ENCODE measurements at regions not wholly inside any gene's neighbourhood (a gene's known extent, or its start where the extent isn't known, plus 50 kb on each side); places are given as distances from the start of the nearest gene placed in this dataset.
A peak's percentile ranks its signal among the peaks of the same experiment; 100 is the strongest.
"Not testable (repeated sequence)": the region's sequence is repeated elsewhere in the genome, so short reads cannot be mapped to it uniquely, and the experiment has no call there.

DNA sequence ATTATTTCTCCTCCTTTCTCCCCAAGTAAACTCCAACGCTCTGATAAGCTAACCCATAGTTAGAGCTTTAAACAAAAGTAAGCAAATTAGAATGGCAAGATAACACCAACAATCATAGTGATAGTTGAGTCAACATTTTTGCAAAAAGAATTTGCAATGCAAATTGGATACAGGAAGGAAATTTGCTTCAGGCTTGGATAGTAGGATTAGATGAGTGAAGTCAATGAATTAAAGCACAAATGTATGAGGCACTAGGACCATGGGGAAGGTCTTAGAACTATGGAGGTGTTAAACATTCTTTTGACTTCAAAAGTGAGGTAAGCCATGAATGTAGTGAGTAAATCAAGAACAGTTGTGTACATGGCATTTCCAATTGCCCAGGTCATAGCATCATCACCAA, 289.8 kb upstream of the GRAMD2B start:
- DNase-seq = no peak

DNA sequence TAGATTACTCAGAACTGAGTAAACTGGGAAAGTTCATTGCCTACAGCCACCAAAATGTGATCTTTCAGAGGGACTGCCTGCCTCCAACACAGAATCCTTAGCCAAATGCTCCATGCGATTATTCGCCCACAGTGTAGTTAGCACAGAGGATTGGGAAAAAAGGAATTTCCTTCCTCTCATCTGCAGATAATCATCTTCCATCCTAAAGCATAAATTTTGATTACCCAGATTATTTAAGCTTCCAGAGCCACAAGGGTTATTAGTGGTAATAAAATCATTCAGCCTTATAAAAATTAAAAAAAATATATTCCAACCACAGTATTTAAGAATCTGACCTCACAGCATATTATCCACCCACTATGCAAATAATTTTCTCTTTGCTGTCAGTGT, 285.3 kb upstream of the GRAMD2B start:
- DNase-seq = peak; percentile 32

GRCh38 chr5:126138281-126138931, 284.8 kb upstream of the GRAMD2B start:
- DNase-seq = peak; percentile 28

GRCh38 chr5:126139086-126139485, 284.1 kb upstream of the GRAMD2B start:
- DNase-seq = no peak

DNA sequence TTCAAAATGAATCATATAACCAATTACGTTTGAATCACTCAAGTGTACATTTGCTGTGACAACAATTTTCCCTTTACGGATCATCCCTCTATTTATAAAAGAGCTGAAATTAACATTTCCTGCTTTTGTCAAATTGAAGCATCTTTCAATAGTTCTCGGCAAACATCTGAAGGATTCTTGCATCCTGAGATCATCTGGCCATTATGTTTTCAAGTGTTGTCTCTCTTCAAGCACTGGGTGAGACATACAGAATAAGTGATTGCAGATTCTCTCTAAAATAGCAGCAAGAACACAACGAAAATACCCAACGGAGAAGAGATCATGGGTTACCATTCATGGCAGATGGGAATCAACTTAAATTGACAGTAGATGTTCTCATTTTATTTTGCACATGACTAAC, 283.4 kb upstream of the GRAMD2B start:
- DNase-seq = no peak

DNA sequence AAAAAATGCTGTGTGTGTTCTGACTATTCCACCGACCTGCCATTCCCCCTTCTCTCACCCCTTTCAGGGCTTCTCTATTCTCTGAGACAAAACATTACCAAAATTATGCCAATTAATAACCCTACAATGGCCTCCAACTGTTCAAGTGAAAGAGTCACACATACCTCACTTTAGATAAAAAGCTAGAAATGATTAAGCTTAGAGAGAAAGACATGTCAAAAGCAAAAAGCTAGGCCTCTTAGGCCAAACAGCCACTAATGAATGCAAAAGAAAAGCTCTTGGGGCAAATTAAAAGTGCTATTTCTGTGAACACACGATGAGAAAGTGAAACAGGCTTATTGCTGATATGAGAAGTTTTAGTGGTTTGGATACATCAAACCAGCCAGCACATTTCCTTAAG, 279.6 kb upstream of the GRAMD2B start:
- no peak for DNase-seq

DNA sequence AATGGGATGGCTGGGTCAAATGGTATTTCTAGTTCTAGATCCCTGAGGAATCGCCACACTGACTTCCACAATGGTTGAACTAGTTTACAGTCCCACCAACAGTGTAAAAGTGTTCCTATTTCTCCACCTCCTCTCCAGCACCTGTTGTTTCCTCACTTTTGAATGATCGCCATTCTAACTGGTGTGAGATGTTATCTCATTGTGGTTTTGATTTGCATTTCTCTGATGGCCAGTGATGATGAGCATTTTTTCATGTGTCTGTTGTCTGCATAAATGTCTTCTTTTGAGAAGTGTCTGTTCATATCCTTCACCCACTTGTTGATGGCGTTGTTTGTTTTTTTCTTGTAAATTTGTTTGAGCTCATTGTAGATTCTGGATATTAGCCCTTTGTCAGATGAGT, 272.9 kb upstream of the GRAMD2B start:
- DNase-seq = not testable (repeated sequence)

GRCh38 chr5:126155298-126155697, 267.9 kb upstream of the GRAMD2B start:
- not testable (repeated sequence) for DNase-seq

- no peak for DNase-seq
These were observed 256.8 kb upstream of the GRAMD2B start for GRCh38 chr5:126166368-126166767.

GRCh38 chr5:126168785-126169184, 254.4 kb upstream of the GRAMD2B start:
- DNase-seq = no peak

DNA sequence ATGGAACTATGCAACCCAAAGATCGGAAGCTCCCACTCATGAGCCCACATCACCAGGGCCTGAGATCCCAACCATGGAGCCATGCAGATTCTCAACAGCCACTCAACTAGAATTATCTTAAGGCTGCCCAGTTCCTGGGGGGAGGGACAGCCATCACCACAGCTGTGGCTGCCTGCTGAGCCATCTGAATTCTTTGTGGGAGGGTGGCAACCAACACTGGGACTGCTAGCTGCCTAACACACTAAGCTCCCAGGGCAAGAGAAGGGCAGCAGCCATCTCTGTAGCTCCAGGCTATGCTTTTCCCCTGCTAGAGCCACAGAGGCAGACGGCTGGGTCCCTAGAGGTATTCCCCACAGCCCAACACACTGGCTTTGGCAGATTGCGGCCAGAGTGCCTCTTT, 251.3 kb upstream of the GRAMD2B start:
- no peak for DNase-seq

GRCh38 chr5:126172812-126173211, 250.4 kb upstream of the GRAMD2B start:
- no peak for DNase-seq

- DNase-seq = peak; percentile 78
These were observed 244.7 kb upstream of the GRAMD2B start for GRCh38 chr5:126178521-126178920.

DNA sequence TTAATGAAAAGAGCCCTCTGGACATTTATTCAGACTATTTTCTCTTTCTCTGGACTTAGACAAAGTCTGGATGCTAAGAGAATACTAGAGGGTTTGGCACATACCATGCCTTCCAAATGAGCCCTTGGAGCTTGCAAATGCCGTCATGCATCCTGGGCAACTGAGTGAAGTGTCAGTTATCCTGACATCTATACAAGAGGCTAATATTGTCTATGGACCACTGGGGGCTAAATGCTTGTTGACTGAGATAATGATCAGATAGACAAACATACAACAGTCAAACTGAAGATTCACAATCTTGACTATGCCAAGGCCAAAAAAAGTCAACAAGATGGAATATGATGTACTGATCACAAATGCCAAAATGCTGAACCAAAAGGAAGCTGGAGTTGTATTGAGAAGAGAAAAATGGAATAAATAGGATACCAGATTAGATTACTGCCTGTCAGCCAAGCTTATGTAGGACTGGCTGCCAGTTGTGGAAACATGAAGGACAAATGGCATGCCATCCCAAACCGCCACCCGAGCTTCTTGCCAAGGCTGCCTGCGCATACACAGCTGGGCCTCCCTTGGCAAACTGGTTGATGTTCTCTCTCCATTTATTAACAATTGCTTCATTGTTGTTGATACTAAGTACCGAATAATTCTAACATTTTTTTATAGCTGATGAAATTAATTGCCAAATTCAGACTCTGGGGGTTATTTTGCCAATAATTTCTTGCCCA, 240.1 kb upstream of the GRAMD2B start:
- DNase-seq = peak; percentile 69

DNA sequence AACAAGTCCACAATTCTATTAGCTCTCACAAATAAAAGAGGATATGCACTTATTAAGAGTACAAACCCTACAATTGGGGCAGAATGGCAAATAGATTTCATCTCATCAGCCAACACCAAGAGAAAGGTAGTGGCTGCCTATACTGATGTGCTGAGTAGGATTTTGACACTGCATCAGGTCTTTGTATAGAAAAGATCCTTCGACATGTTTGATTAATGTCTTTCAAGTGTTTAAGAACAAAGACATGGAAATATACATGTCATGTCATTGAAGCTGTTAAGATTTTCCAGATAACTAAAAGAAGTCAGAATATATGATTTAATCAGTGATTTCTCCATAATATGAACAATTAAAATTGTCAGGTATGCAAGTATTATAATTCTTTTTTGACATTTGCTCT, 238.7 kb upstream of the GRAMD2B start:
- DNase-seq = no peak

DNA sequence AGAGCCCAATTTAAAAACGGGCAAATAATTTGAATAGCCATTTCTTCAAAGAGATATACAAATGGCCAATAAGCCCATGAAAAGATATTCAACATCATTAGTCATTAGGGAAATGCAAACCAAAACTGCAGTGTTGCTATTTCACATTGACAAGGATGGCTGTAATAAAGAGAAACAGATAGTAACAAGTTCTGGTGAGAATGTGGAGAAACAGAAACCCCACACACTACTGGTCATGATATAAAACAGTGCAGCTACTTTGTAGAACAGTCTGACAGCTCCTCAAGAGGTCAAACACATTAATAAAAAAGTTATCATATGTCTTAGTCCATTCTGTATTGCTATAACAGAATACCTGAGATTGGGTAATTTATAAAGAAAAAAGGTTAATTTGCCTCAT, 237.0 kb upstream of the GRAMD2B start:
- no peak for DNase-seq

DNA sequence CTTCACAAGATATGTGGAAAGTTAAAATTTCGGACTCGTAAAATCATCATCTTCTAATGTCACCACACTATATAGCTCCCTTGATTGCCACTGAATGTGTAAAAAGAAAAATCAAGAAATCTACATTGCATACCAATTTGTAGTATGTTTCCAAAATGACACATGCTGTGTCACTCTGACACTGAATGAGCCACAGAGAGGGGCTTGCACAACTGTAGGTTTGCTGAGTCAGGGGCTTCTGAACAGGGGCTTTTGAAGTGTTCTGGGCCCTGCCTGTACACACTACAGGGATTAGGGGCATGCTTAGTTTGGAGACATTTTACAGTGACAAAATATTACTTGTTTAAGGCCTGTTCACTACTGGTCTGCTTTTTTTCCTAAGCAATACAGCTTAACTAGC, 234.4 kb upstream of the GRAMD2B start:
- DNase-seq = no peak

DNA sequence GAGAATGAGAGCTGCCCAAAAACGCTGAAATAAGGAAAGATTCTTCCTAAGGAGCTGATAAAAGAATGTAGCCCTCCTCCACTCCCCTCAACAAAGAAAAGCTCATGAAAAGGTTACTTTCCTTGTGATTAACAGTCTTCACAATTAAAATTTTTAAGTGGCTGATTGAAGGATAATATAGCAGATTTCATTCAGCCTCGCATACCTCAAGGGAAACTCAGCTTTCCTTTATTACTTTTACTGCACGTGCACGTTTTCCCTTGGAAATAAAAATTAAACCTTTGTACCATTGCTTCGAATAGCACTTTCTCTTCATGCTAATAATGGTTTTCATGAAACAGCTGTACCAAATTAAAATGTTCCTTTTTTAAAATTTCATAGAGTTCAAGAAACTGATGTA, 234.0 kb upstream of the GRAMD2B start:
- DNase-seq = no peak

- DNase-seq = no peak
These were observed 233.3 kb upstream of the GRAMD2B start for GRCh38 chr5:126189862-126190261.

DNA sequence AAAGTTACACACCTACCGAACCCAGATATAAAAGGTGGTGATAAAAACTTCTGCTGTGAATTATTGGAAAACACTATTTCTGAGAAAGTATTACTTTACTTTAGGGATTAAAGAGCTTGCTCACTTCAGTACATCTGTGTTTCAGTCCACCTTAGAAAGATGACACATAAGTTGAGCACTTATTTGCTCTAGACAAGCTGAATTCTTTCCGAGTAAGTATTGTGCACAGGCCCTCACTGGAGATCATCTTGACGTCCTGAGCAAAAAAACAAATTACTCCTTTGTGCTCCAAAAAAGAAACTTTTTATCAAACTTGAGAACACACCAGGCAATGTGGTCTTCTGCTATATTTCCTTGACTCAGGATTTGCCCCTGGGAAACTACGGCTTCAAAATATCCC, 231.0 kb upstream of the GRAMD2B start:
- no peak for DNase-seq

GRCh38 chr5:126195410-126196100, 227.7 kb upstream of the GRAMD2B start:
- no peak for DNase-seq

DNA sequence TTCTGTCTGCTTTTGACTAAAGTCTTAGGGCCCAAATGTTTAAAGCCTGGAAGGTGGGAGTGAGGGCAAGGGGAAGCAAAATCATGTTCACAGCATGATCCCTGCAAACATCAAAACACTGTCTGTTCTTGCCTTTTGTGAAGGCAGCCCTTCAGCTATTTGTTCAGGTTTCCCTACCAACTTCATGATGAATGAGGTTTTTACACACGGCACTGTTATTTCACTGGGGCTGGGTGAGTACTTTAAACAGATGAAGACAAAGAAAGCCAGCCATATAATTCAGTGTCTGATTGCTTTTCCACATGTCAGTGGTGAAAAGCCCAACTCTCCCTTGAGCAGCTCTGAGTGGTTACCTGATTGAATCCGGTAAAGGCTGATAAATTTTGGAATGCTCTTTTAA, 224.7 kb upstream of the GRAMD2B start:
- DNase-seq = peak; percentile 22

DNA sequence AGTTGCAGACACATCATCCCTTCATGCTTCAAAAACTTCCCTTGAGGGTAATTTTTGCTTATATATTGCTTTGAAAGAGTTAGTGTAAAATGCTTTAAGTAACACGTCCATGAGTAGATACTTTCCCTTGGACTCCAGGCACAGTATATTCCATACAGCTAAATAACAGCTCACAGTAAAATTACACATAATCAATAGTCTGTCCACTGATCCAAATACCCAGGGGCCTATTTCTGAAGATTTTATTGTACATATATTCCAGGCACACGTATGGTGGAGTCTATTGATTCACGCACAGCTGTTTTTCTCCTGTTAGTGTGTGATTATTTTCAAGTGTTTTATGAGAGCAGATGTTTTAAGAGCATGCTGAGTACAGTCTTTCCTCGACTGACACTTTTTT, 223.7 kb upstream of the GRAMD2B start:
- no peak for DNase-seq

DNA sequence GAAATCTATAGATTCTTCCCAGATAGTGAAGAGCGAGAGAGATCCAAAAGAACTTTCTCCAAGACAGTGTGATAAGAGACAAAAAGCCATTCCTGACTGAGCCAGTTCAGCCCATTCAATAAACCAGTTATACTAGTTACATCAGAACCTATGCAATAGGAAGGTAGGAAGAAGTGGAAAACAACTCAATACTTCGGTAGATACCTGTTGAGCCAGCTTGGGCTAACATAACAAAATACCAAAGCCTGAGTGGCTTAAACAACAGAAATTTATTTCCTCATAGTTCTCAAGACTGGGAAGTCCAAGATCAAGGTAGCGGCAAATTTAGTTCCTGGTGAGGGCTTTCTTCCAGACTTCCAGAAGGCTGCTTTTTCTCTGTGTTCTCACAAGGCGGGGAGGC, 214.5 kb upstream of the GRAMD2B start:
- no peak for DNase-seq
